Stromal cell of bone marrow (primary cell): ENCODE measurements at regions not wholly inside any gene's neighbourhood (a gene's known extent, or its start where the extent isn't known, plus 50 kb on each side); places are given as distances from the start of the nearest gene placed in this dataset.
"Not testable (repeated sequence)": the region's sequence is repeated elsewhere in the genome, so short reads cannot be mapped to it uniquely, and the experiment has no call there.

Source experiments
- DNase-seq: peaks from one replicate; pipeline ENCODE4 v3.0.0-alpha.2; 2012; ENCODE audit warnings: low read depth

GRCh38 chr19:28363254-28363653 is 849.7 kb downstream of the UQCRFS1 start:
- no peak for DNase-seq

- DNase-seq = no peak
These were observed 853.2 kb downstream of the UQCRFS1 start for GRCh38 chr19:28359431-28360414.

GRCh38 chr19:28358633-28359032 is 854.3 kb downstream of the UQCRFS1 start:
- DNase-seq = no peak

- no peak for DNase-seq
These were observed 861.2 kb downstream of the UQCRFS1 start for GRCh38 chr19:28351761-28352160.

- not testable (repeated sequence) for DNase-seq
These were observed 861.6 kb downstream of the UQCRFS1 start for GRCh38 chr19:28351321-28351720.

- no peak for DNase-seq
These were observed 862.3 kb downstream of the UQCRFS1 start for GRCh38 chr19:28350673-28351072.

GRCh38 chr19:28350037-28350436 is 862.9 kb downstream of the UQCRFS1 start:
- no peak for DNase-seq

GRCh38 chr19:28349604-28350003 is 863.3 kb downstream of the UQCRFS1 start:
- no peak for DNase-seq

GRCh38 chr19:28345811-28346210 is 867.1 kb downstream of the UQCRFS1 start:
- DNase-seq = no peak

GRCh38 chr19:28341810-28342350 is 871.1 kb downstream of the UQCRFS1 start:
- DNase-seq = no peak

GRCh38 chr19:28334419-28334818 is 878.5 kb downstream of the UQCRFS1 start:
- DNase-seq = no peak

GRCh38 chr19:28333909-28334308 is 879.0 kb downstream of the UQCRFS1 start:
- no peak for DNase-seq

- no peak for DNase-seq
These were observed 880.1 kb downstream of the UQCRFS1 start for GRCh38 chr19:28332886-28333285.

- no peak for DNase-seq
These were observed 880.6 kb downstream of the UQCRFS1 start for GRCh38 chr19:28332351-28332750.

- DNase-seq = no peak
These were observed 881.4 kb downstream of the UQCRFS1 start for GRCh38 chr19:28331596-28331995.

- DNase-seq = no peak
These were observed 882.1 kb downstream of the UQCRFS1 start for GRCh38 chr19:28330831-28331230.

GRCh38 chr19:28329429-28329828 is 883.5 kb downstream of the UQCRFS1 start:
- no peak for DNase-seq

GRCh38 chr19:28327905-28328304 is 885.0 kb downstream of the UQCRFS1 start:
- DNase-seq = no peak

- DNase-seq = no peak
These were observed 886.2 kb downstream of the UQCRFS1 start for GRCh38 chr19:28326746-28327145.

GRCh38 chr19:28324275-28325060 is 888.5 kb downstream of the UQCRFS1 start:
- DNase-seq = no peak

GRCh38 chr19:28322945-28323344 is 890.0 kb downstream of the UQCRFS1 start:
- DNase-seq = no peak

GRCh38 chr19:28322491-28322890 is 890.5 kb downstream of the UQCRFS1 start:
- no peak for DNase-seq

GRCh38 chr19:28319918-28320317 is 893.0 kb downstream of the UQCRFS1 start:
- DNase-seq = no peak
